ENCODE measurements at regions not wholly inside any gene's neighbourhood (a gene's known extent, or its start where the extent isn't known, plus 50 kb on each side); places are given as distances from the start of the nearest gene placed in this dataset.
"Not testable (repeated sequence)": the region's sequence is repeated elsewhere in the genome, so short reads cannot be mapped to it uniquely, and the experiment has no call there.

DNA sequence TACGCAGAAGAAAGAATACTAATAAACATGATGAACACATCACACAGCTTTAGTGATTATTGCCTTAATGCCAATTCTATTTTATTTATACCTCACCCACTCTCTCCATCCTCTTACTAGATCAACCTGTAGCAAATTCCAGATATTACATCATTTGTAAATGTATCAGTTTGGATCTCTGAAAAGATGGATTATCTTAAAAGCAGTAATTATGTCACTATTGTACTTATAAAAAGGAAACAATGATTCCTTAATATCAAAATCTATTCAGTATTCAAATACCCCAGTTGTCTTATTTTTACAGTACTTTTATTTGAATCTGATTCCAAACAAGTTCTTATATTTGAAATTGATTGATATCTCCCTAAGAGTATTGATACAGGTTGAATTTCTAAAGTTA lies 892.8 kb upstream of the MDGA2 start (continued):
- TF ChIP-seq YY1 (IDR thresholded peaks at IDR 0.05; ENCODE audit: extremely low read depth, insufficient replicate concordance, low read depth, low read length) (no peak), ELF1 (IDR thresholded peaks at IDR 0.05; ENCODE audit: borderline replicate concordance, low read depth) (no peak), EGR1 (IDR thresholded peaks at IDR 0.05; ENCODE audit: low read depth) (no peak), SIN3A (IDR thresholded peaks at IDR 0.05; ENCODE audit: low read depth) (no peak)
- TF ChIP-seq, protein P1, sequence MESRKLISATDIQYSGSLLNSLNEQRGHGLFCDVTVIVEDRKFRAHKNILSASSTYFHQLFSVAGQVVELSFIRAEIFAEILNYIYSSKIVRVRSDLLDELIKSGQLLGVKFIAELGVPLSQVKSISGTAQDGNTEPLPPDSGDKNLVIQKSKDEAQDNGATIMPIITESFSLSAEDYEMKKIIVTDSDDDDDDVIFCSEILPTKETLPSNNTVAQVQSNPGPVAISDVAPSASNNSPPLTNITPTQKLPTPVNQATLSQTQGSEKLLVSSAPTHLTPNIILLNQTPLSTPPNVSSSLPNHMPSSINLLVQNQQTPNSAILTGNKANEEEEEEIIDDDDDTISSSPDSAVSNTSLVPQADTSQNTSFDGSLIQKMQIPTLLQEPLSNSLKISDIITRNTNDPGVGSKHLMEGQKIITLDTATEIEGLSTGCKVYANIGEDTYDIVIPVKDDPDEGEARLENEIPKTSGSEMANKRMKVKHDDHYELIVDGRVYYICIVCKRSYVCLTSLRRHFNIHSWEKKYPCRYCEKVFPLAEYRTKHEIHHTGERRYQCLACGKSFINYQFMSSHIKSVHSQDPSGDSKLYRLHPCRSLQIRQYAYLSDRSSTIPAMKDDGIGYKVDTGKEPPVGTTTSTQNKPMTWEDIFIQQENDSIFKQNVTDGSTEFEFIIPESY (IDR thresholded peaks at IDR 0.05; ENCODE audit: extremely low read depth, insufficient replicate concordance, low read length): no peak

GRCh38 chr14:48563489-48563888 lies 888.1 kb upstream of the MDGA2 start:
- H3K9me3 ChIP-seq (ENCODE audit: control insufficient read depth in 1 of 2, insufficient read depth in 1 of 2, low read depth in 1 of 2, low read length in 2 of 2): 0 out of 4 replicates have a peak, but pooled peaks cover 0 to 6% of the 10 kb centered on the region in 2 experiments
- peak overlapping the region; percentile 56; the same call in 1 of the 2 replicates for H3K27ac ChIP-seq (ENCODE audit: low read depth, low read length)
- H3K9me2 ChIP-seq (ENCODE audit: insufficient read depth): no peaks in the 10 kb centered on the region
- H3K79me2 ChIP-seq (ENCODE audit: insufficient read depth, low read length): no peaks in the 10 kb centered on the region
- RAD21 ChIA-PET (ENCODE audit: low non-redundant PET in 1 of 2, low total read pairs in 2 of 2, uncharacterized antibody in 2 of 2, unreplicated experiment in 2 of 2): no interaction called here
- intact Hi-C loops (cut with micrococcal nuclease): no loop called here
- peaks cover 11 to 22% of the 10 kb centered on the region in 2 experiments for H3K4me1 ChIP-seq (ENCODE audit: control insufficient read depth in 1 of 2, insufficient read depth in 2 of 2, low read length in 2 of 2)
- POLR2A ChIA-PET: no interaction called here
- 0 out of 2 replicates have a peak, but pooled peaks have one; percentile 58 for TF ChIP-seq CBX3 (IDR thresholded peaks at IDR 0.05; ENCODE audit: low read depth)
- peak; percentile 9 for TF ChIP-seq TCF7L2 (IDR thresholded peaks at IDR 0.05; ENCODE audit: borderline replicate concordance, extremely low read depth, insufficient read depth, insufficient read length)
- TF ChIP-seq SP1 (IDR thresholded peaks at IDR 0.05; ENCODE audit: low read depth): peak; percentile 50
- peak; percentile 93 for TF ChIP-seq FOSL1 (IDR thresholded peaks at IDR 0.05; ENCODE audit: low read depth)
- TF ChIP-seq SRF (IDR thresholded peaks at IDR 0.05; ENCODE audit: low read depth): peak; percentile 64
- peak; percentile 38 for TF ChIP-seq MAX (IDR thresholded peaks at IDR 0.05)
- TF ChIP-seq, protein P2, sequence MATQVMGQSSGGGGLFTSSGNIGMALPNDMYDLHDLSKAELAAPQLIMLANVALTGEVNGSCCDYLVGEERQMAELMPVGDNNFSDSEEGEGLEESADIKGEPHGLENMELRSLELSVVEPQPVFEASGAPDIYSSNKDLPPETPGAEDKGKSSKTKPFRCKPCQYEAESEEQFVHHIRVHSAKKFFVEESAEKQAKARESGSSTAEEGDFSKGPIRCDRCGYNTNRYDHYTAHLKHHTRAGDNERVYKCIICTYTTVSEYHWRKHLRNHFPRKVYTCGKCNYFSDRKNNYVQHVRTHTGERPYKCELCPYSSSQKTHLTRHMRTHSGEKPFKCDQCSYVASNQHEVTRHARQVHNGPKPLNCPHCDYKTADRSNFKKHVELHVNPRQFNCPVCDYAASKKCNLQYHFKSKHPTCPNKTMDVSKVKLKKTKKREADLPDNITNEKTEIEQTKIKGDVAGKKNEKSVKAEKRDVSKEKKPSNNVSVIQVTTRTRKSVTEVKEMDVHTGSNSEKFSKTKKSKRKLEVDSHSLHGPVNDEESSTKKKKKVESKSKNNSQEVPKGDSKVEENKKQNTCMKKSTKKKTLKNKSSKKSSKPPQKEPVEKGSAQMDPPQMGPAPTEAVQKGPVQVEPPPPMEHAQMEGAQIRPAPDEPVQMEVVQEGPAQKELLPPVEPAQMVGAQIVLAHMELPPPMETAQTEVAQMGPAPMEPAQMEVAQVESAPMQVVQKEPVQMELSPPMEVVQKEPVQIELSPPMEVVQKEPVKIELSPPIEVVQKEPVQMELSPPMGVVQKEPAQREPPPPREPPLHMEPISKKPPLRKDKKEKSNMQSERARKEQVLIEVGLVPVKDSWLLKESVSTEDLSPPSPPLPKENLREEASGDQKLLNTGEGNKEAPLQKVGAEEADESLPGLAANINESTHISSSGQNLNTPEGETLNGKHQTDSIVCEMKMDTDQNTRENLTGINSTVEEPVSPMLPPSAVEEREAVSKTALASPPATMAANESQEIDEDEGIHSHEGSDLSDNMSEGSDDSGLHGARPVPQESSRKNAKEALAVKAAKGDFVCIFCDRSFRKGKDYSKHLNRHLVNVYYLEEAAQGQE (IDR thresholded peaks at IDR 0.05; ENCODE audit: low read depth): no peak
- peak; percentile 84 for TF ChIP-seq JUND (IDR thresholded peaks at IDR 0.05)
- no peak for TF ChIP-seq EZH2 (IDR thresholded peaks at IDR 0.05)
- TF ChIP-seq POLR2AphosphoS5 (IDR thresholded peaks at IDR 0.05; ENCODE audit: low read depth, low read length): 0 out of 2 replicates have a peak, but pooled peaks have one; percentile 22
- no peak overlapping the region for H3K4me3 ChIP-seq (replicated peaks in 1 of 2; ENCODE audit: low read depth in 1 of 2, low read length in 2 of 2)
- ATAC-seq: peak; percentile 97
- H4K20me1 ChIP-seq (ENCODE audit: insufficient read depth): no peaks in the 10 kb centered on the region
- no peaks in the 10 kb centered on the region for H3K27me3 ChIP-seq (ENCODE audit: insufficient read depth, low read length)
- H3K4me2 ChIP-seq (ENCODE audit: low read length): peak overlapping the region; percentile 48
- no TSS peak for BruUV-seq (replicated peaks)
- DNase-seq (ENCODE audit: low read depth, low spot score): peak; percentile 78
- peak overlapping the region; percentile 30 for H3K9ac ChIP-seq (ENCODE audit: low read length)
- H2AFZ ChIP-seq (ENCODE audit: low read depth, low read length, poor library complexity, severe bottlenecking): no peak overlapping the region
- H3K36me3 ChIP-seq (ENCODE audit: control insufficient read depth in 1 of 2, insufficient read depth in 2 of 2, low read length in 2 of 2): no peaks in the 10 kb centered on the region
- CTCF ChIA-PET: no interaction called here

GRCh38 chr14:48561438-48561837 lies 886.0 kb upstream of the MDGA2 start:
- peaks cover 11 to 22% of the 10 kb centered on the region in 2 experiments for H3K4me1 ChIP-seq (ENCODE audit: control insufficient read depth in 1 of 2, insufficient read depth in 2 of 2, low read length in 2 of 2)
- ATAC-seq; CTCF ChIA-PET; H3K4me3 ChIP-seq (replicated peaks in 1 of 2; ENCODE audit: low read depth in 1 of 2, low read length in 2 of 2); DNase-seq (ENCODE audit: low read depth, low spot score); H3K9me2 ChIP-seq (ENCODE audit: insufficient read depth); H3K27ac ChIP-seq (ENCODE audit: low read depth, low read length); H3K9me3 ChIP-seq (ENCODE audit: control insufficient read depth in 1 of 2, insufficient read depth in 1 of 2, low read depth in 1 of 2, low read length in 2 of 2); H3K4me2 ChIP-seq (ENCODE audit: low read length); H3K36me3 ChIP-seq (ENCODE audit: control insufficient read depth in 1 of 2, insufficient read depth in 2 of 2, low read length in 2 of 2); H3K9ac ChIP-seq (ENCODE audit: low read length); RAD21 ChIA-PET (ENCODE audit: low non-redundant PET in 1 of 2, low total read pairs in 2 of 2, uncharacterized antibody in 2 of 2, unreplicated experiment in 2 of 2); H2AFZ ChIP-seq (ENCODE audit: low read depth, low read length, poor library complexity, severe bottlenecking); H4K20me1 ChIP-seq (ENCODE audit: insufficient read depth); H3K79me2 ChIP-seq (ENCODE audit: insufficient read depth, low read length); H3K27me3 ChIP-seq (ENCODE audit: insufficient read depth, low read length); intact Hi-C loops (cut with micrococcal nuclease); BruUV-seq (replicated peaks); POLR2A ChIA-PET: not testable (repeated sequence)
